WERI-Rb-1 (cell line): ENCODE measurements at regions not wholly inside any gene's neighbourhood (a gene's known extent, or its start where the extent isn't known, plus 50 kb on each side); places are given as distances from the start of the nearest gene placed in this dataset.

ENCODE experiments used
- DNase-seq: peaks from one replicate; pipeline ENCODE4 v3.0.0-alpha.2; 2020
- H3K27ac ChIP-seq: fragments of 250-450 bp; sonication (Bioruptor Pico); 2 replicates; pipeline ENCODE4 v1.5.1; 2020; ENCODE audit warnings: mild to moderate bottlenecking, moderate library complexity
- H3K27me3 ChIP-seq: fragments of 250-450 bp; sonication (Bioruptor Pico); 2 replicates; pipeline ENCODE4 v1.5.1; 2021; ENCODE audit warnings: mild to moderate bottlenecking, low read depth, moderate library complexity; ENCODE audit not compliant: insufficient read depth, severe bottlenecking
- H3K36me3 ChIP-seq: fragments of 250-450 bp; sonication (Bioruptor Pico); 2 replicates; pipeline ENCODE4 v1.5.1; 2020; ENCODE audit warnings: mild to moderate bottlenecking, moderate library complexity
- H3K4me3 ChIP-seq: 2 replicates; pipeline ENCODE4 v1.5.1; 2011; ENCODE audit warnings: low read depth, mild to moderate bottlenecking, control low read depth, low read length
- H3K9me3 ChIP-seq: fragments of 250-450 bp; sonication (Bioruptor Pico); 2 replicates; pipeline ENCODE4 v1.5.1; 2021; ENCODE audit warnings: mild to moderate bottlenecking, moderate library complexity; ENCODE audit not compliant: severe bottlenecking
- CTCF ChIP-seq: IDR thresholded peaks from 2 replicates; pipeline ENCODE4 v1.5.1; 2011; ENCODE audit warnings: low read depth, mild to moderate bottlenecking, control low read depth, inconsistent platforms, low read length

GRCh38 chr4:23009093-23009492, 316.4 kb downstream of the GBA3 start:
- Histone ChIP-seq H3K27ac (no peak overlapping the region), H3K36me3 (no peaks in the 10 kb centered on the region), H3K4me3 (no peak overlapping the region), H3K9me3 (peaks cover 2% of the 10 kb centered on the region), H3K27me3 (no peaks in the 10 kb centered on the region)
- no peak for TF ChIP-seq CTCF
- no peak for DNase-seq

- no peaks in the 10 kb centered on the region for H3K27me3 ChIP-seq
- TF ChIP-seq CTCF = no peak
- DNase-seq = no peak
Observed at GRCh38 chr4:23006756-23007155, 314.0 kb downstream of the GBA3 start.

GRCh38 chr4:23005691-23006090, 313.0 kb downstream of the GBA3 start:
- no peak for DNase-seq
- no peak overlapping the region for H3K27ac ChIP-seq
- H3K36me3 ChIP-seq = no peaks in the 10 kb centered on the region
- H3K4me3 ChIP-seq = no peak overlapping the region
- no peak for TF ChIP-seq CTCF
- H3K9me3 ChIP-seq = peaks cover 2% of the 10 kb centered on the region
- no peaks in the 10 kb centered on the region for H3K27me3 ChIP-seq

More at GRCh38 chr4:23006756-23007155, 314.0 kb downstream of the GBA3 start:
- Histone ChIP-seq H3K4me3 (no peak overlapping the region), H3K9me3 (peaks cover 2% of the 10 kb centered on the region), H3K27ac (no peak overlapping the region), H3K36me3 (no peaks in the 10 kb centered on the region)

- H3K27ac ChIP-seq = no peak overlapping the region
- no peak for TF ChIP-seq CTCF
- H3K36me3 ChIP-seq = no peaks in the 10 kb centered on the region
- H3K9me3 ChIP-seq = no peaks in the 10 kb centered on the region
- no peaks in the 10 kb centered on the region for H3K27me3 ChIP-seq
- no peak for DNase-seq
- no peak overlapping the region for H3K4me3 ChIP-seq
Observed at GRCh38 chr4:23001478-23001877, 308.7 kb downstream of the GBA3 start.

GRCh38 chr4:22999419-22999818, 306.7 kb downstream of the GBA3 start:
- Histone ChIP-seq H3K4me3 (no peak overlapping the region), H3K27me3 (no peaks in the 10 kb centered on the region), H3K9me3 (no peaks in the 10 kb centered on the region), H3K27ac (no peak overlapping the region), H3K36me3 (no peaks in the 10 kb centered on the region)
- peak; percentile 24 for DNase-seq
- peak; percentile 53 for TF ChIP-seq CTCF
